Stimulated activated CD4-positive, alpha-beta T cell treated with anti-CD3 and anti-CD28 coated beads, Interleukin-2, amount 100 ng/mL, for 4 hours (primary cell): ENCODE measurements at regions not wholly inside any gene's neighbourhood (a gene's known extent, or its start where the extent isn't known, plus 50 kb on each side); places are given as distances from the start of the nearest gene placed in this dataset.

ENCODE experiments used
- DNase-seq: peaks from one replicate; pipeline ENCODE4 v3.0.0-alpha.2; 2020; ENCODE audit warnings: low read depth

DNA sequence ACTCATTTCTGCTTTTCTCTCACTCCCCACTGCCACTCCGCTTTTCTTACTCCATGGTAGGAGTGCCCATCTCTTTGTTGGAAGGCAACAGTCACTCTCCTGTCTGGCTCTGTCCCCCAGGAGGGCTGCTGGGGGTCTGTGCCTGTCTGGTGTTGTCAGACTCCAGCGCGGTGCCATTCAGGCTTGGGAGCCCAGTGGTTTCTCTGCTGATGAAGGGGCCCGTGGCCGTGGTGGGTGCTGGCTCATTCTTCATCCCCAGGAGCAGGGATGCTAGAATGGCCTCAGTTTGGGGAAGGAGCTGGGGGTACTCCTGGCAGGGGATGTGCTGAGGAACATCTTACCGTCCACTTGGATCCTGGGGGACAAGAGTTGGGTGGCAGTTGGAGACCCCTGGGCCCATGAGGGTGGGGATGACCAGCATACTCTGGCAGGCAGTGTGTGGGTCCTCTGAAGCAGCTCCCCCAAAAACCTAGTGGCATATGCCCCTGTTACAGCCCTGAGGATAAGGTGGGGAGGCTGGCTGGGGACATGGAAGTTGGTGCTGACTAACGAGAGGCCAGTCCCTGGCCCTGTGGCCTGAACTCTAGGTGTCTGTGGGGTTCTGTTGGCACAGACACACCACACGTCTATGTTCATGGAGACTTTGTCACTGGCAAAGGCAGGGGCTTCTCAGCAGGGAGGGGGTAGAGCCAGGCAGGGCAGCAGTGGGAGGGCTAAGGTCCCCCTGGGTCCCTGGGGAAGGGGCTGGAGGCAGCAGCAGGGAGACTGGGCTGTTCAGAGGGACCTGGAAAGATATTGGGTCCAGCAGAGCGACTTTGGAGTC lies 102.8 kb upstream of the RET start:
- DNase-seq, result no peak

DNA sequence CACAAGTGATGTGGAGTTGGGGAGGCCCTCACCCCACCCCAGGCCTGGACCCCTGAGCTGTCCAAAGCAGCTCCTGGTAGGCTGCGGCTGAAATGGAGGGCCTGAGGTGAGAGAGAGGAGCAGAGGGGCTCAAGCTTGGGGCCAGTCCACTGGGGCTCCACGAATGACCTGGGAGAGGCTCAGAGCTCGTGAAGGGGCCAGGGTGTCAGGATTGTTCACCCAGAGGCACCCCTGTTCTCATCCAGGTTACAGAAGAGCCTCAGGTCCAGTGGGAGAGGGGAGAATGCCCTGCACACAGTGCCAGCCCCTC lies 102.2 kb upstream of the RET start:
- DNase-seq, result no peak

DNA sequence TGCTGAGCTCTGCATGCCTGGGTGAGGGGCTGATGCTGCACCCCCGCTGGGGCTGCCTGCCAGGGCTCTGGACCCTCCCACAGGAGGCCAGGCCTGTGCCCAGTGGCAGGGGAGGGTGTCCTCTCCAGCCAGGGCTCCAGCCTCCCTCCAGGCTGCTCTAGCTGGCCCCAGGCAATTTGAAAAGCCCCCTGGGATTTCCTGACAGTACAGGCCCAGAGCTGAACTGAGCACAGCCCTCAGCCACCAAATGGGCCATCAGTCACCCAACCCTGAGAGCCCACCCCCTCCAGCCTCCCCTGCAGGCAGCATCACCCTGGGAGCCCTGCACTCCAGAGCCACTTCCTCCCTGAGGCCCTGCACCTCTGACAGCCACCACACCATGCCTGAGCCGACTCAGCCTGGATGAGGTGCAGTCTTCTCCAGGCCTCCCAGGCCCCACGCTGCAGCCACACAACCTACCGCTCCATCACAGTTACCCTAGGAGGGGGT lies 101.8 kb upstream of the RET start:
- no peak for DNase-seq

DNA sequence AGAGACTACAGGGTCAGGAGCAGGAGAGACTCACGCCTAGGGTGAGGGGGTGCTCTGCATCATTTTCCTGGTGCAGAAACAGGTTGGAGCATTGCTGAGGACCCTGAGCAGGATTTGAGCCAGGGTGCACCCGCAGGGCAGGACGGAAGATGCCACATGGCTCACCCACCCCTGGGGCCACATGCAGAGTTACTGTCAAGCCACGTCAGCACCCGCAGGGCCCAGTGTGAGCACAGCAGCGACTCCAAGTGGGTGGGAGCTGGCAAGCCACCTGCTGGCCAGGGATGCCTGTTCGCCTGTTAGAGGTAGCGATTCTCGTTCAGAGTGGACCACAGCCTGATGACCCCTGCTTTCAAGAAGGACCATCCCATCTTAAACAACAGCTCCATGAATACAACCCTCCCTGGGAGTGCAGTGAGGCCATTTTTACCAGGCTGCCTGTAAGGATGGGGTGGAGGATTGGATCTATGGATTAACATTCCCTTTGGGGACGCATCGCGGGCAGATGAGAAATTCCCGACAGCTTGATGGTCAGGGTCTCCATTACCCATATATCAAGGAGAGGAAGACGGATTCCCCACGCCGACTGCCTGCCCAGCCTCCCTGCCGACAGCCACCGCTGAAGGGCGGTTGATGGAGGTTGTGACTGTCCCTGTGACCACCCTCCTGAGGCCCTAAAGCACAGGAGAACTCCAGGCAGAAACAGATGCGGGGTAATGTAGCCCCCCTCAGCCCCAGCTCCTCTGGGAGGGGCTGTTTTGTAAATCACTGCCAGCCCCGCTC lies 101.1 kb upstream of the RET start:
- DNase-seq, result no peak

DNA sequence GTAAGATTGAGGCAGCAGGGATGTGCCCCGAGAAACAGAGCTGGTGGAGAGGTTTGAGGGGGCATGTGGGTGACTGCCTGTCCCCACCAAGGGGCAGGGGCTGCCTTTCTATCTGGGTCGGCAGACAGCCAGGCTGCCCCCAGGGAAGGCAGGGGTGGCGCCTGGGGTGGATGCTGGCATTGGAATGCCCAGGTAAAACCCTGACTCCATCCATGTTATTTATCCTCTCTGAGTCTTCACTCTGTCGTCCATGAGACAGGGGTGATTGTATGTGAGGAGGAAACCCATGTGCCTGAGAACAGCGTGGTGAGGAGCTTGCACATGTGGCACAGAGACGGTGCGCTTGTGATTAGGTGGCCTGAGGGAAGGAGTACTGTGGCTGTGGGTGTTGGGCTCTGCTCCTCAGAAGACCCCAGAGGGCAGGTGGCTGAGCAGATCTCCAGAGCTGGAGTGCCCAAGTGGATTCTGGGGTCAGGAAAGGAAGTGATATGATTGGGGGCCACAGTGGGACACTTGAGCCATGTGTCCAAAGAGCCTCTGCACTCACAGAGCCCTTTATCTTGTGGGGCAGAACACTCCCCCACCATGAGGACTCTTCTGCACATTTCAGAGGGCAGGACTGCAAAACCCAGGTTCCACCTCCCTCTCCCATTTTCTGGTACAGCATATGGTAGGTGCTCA lies 100.4 kb upstream of the RET start:
- no peak for DNase-seq

DNA sequence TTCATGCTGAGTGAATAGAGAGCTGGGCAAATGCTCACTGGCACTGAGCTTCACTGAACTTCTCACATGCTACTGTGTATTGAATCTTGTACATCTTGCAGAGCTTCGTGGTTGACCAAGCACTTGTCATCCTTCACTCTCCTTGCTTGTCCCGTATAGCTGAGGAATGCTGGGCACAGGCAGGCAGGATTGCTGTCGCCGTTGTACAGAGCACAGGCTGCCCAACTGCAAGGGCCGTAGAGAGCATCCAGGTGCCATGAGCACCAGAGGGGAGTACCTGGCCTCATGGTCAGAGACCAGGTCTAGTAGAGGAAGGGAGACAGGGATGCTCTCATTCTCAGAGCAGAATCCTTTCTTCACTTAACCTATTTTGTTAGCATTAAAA lies 99.8 kb upstream of the RET start:
- DNase-seq, result no peak

DNA sequence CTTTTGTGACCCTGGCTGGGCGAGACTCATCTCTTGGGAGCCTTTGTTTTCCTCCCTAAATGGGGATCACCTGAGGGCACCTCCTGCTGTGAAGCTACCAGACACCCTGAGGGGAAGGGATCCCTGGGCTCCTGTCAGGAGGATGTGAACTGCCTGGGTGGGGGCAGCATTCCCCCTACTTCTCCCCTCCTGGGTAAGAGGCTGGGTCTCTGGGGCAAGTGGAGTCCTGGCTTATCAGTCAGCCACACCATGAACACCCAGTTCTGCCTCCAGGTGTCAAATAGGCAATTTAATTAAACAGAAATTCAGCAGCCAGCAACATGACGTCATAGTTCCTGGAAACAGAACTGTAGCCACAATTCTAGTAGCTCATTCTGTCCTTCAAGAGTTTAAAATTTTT lies 97.7 kb upstream of the RET start:
- DNase-seq, result no peak

DNA sequence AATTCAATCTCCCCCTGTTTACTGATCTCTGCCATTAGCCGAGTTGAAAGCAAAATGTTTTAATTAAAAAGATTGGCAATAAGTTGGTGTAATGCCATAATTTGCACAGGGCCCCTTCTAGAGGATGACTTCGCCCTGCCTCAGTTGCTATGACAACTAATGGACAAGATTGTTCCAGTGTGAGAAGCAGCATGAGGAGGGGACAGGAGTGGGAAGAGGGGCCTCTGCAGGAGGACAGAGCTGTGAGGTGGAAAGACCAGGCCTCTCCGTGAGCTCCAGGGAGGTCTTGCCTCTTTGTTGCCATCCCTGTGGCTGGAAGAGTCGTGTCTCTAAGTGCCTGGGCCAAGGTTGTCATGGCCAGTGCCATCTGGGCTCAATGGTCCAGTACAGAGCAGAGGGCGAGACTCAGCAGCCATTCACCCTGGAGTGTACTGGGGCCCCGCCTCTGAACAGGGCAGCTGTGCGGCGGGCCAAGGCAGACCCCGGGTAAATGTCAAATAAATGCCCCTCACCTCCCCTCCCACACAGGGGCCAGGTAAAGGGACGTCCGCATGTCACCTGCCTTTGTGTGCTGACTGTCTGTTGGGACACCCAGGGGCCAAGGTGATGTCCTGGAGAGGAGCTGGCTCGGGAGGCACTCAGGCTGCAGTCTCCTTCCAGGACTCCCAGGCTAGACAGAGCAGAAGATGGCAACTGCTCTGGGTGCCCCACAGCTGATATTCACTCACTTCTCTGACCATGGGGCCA lies 97.0 kb upstream of the RET start:
- no peak for DNase-seq

DNA sequence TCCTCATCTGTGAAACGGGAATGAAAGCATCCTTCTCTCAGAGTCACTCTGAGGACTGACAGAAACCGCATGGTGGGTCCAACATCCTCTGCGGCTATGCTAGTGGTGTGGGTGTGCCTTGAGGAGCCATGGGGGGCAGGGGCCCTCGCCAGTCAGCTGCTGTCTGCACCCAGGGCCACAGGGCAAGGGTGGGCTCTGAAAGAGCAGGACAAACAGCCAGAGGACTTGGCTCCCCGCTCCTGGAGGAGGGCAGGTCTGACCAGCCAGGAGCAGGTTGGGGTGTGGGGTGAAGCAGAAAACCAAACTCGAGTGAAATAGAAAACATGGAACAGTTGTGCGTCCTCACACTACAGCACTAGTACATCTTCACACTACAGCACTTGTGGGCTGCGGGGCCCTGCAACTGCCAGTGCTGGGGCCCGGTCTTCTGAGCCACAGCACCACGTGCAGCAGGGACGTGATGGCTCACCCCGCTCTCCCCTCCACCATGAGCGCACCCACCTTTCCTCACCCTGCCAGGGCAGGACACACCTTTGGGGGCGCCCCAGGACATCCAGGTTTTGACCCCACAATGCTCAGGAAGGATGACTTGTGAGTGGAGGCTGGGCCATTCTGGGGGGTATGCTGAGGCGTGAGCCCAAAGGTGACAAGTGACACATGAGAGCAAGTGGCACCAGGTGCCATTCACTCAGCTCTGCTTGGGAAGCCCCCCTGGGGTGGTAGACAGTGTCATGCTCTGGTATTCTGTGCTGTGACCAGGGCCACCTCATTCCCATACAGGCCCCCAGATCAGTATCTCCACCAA lies 96.1 kb upstream of the RET start:
- no peak for DNase-seq

DNA sequence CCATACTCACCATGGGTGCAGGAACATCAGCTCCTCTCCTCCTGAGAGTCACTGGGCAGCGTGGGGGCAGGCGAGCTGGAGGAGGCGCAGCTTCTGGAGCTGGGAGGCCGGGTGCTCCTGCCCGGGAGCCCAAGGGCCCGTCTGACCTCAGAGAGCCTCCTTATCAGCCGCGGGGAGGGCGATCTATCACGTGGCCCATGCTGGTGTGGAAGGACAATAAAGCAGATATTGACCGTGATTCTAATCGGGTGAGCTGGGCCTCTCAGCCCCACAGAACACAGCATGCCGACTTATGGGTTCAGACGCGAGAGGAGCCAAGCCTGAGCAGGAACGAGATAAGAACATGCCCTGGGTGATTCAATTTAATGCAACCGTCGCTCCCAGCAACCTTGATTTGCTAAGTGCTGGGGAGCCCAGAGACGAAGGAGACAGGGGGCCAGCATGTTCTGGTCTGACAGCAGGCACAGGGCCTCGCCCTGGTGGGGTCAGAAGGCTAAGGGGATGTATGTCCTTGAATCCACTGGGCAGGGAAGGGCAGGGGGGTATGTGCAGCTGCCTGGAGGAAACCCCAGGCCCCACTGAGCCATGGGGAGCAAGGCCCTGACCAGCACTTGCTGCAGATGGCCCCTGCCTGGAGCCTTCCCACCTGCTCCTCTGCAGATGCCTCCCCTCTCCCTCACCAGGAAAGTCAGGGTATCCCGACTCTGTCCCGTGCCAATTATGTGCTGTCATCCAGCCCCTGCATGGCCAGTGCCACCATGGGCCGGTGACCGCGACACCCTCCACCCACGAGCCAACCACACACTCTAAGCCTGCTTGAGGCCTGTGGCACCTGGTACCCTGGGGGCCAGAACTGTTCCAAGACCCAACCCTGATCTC lies 95.3 kb upstream of the RET start:
- no peak for DNase-seq

DNA sequence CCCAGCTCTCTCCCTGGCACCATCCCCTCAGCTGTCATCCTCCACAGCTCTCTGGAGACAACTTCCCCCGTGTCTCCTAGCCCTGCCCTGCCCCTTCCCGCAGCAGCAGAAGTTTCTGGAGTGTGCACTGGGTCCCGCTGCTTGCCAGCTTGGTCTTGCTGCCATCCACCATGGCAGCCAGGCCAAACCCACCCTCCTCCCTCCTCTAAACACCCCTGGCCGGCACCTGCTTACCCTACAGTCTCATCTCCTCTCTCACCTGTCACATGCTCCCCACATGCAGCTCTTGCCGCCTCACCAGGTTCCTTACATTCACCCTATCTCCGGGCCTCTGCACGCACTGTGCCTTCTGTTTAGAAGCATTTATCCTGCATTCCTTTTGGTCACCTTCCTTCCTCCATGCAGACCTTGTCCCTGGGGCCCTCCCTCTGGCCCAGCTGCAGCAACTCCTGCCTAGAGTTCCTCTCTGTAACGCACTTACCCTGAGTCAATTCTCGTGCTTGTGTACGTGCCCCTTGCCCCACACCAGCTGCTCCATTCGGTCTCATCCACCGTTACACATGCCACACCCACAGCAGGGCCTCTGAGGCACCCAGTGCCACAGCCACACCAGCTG lies 93.9 kb upstream of the RET start:
- no peak for DNase-seq

DNA sequence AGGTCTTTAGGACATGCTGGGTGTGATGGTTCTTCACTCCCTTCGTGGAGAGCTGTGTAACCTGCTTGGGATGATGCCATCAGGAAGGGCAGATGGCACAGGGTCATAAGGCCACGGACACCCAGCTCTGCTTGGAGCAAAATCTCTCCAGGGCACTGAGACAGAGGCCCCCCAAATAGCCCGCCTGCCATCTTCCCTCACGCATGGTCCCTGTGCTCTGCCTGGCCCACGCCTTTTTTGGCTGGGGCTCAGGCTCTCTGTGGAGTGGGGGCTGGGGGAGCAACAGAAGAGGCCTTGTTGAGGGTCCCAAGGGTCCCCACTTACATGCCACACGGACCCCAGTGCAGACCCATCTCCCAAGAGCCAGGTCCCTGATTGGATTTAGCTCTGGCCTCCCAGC lies 93.3 kb upstream of the RET start:
- DNase-seq, result no peak

DNA sequence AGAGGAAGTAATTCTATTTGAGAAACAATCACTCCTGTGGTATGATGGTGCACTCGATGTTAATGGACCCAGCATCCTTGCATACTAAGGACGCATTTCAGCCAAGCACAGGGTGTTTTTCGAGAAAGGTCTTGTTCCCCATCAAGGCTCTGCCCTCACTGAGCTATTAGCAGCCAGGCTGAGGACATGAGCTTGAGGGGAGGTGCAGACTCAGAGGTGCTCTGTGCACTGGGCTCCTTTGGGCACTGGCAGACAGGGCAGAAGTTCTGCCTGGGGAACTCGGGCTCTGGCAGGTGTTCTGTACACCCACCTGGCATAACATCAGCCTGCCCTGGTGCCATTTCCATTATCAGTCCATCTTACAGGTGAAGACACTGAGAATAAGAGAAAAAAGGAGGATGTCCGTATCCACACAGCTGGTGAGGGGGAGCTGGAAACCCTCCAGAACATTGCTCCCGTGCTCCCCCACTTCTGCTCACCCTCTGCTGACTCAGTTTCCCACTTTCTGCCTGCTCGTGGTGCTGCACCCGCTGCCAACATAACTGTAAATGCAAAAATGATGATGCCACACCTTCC lies 92.7 kb upstream of the RET start:
- no peak for DNase-seq

DNA sequence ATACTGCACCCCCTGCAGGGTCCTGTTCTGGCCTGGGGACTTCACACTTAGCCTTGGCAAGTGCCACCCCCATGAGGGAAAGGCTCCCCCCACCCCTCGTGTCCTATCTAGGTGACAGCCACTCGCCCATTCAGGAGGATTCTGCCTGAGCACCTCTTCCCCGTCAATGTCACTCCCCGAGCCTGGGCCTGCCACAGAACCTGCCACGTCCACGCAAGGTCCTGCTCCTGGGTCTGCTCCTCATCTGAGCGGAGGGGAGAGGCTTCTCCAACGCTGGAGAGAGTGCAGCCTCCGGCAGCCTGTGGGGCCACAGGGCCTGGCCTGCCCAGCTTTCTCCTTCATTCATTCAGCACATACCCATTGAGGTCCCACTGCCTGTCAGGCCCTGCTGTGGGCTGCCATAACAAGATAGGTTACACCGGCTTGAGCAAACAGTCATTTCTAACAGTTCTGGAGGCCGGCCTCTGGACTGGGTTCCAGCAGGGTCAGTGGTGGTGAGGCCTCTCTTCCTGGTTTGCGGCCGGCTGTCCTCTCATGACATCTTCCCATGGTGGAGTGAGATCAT lies 92.0 kb upstream of the RET start:
- DNase-seq, result no peak

DNA sequence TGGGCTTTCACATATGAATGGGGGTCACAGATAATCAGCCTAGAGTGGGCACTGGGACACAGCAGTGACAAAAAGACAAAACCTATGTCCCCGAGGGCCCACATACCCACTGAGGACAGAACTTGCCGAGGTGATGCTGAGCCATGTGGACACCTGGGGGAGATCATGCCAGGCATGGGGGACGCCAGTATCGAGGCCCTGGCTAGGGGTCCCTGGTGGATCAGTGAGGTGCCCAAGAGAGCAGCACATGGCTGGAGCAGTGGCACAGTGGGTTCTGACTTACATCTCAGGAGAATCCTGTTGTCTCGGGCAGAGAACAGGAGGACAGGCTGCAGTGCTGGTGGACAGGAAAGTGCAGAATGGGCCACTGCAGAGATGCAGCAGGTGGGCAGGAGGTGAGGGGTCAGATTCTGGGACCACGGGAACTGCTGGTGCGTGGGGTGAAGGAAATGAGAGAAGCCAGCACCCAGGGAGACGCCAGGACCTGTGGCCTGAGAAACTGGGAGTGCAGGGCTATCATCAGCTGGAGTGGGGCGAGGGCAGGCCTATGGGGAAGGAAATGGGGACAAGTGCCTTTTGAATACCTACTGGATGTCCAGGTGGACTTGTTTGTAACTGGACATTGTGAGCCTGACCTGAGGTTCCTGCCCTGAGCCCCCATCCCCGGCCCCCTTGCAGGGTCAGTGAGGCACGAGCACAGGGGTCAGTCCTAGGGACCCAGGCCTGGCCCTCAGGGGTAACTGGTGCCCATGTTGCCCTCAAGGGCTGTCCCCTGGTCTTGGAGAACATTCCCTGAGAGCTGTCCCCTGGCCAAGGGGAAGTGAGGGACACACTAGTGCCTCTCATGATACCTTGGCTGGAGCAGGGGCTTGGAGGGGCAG lies 91.2 kb upstream of the RET start:
- DNase-seq, result no peak

DNA sequence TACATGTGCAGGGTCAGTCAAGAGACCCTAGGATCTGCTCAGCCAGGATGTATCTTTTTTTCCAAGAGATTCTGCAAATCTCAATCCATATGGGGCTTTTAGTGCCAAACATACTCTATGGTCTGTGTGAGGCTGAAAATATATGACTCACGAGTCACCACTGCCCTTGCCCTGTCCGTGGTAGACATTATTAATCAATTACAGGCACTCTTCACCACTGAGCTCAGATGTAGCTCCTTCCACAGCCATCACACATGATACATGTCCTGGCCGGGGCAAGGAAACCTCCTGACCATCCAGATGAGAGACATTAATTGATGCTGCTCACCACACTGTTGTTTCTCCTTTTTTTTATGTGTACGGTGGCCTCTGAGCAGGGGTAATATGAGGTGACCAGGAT lies 90.2 kb upstream of the RET start:
- DNase-seq, result no peak

DNA sequence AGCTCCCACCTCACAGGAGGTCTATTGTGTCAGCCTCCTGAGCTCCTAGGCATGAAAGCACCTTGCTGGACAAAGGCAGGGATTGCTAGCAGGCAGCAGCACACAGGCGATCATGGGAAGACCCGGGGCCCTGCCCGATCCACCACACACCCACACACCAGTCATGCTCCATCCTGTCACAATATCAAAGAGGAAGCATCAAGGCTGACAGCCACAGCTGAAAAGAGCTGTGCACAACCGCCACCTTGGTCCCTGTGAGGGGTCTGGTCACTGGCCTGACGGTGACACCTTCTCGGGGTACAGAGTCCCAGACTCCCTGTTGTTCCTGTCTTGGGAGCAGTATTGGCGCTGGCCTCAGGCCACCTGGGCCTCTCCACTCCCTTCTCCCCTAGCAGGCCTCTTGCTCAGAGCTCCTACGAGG lies 89.7 kb upstream of the RET start:
- DNase-seq, result no peak

DNA sequence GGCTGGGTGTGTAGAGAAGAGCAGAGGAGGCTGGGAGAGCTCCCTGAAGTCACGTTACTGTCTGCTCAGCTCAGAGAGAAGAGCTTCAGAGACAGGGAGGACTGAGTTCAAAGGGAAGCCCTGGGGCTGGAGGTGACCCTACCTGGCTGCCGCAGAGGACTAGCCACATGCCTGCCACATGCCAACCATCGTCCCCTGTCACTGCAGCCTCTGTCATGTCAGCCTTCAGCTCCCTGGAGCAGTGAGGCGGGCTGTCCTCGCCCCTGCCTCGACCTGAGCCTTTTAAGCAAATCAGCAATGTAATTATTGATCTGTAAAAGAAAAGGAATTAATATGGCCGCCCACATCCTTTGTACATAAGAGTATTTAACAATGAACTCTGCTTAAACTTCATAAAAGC lies 89.3 kb upstream of the RET start:
- DNase-seq, result no peak
